K562 (cell line): ENCODE measurements at regions not wholly inside any gene's neighbourhood (a gene's known extent, or its start where the extent isn't known, plus 50 kb on each side); places are given as distances from the start of the nearest gene placed in this dataset.

ENCODE experiments used
- ARID1B ChIP-seq: fragments of 450-650 bp; IDR thresholded peaks from 2 replicates; pipeline ENCODE4 v1.6.1; 2016; ENCODE audit warnings: antibody characterized with exemption, mild to moderate bottlenecking, inconsistent platforms
- ARNT ChIP-seq, 2 experiments: fragments of 450-650 bp; IDR thresholded peaks; 2 replicates each; pipeline ENCODE4 v1.6.1; 2016; ENCODE audit warnings: mild to moderate bottlenecking in 1 of 2
- BHLHE40 ChIP-seq: IDR thresholded peaks from 2 replicates; pipeline ENCODE4 v1.6.1; 2011; ENCODE audit warnings: low read length, improper control_type of control experiment
- BRF1 ChIP-seq: IDR thresholded peaks from 3 replicates; pipeline ENCODE4 v1.6.1; 2011; ENCODE audit warnings: borderline replicate concordance, mild to moderate bottlenecking; ENCODE audit not compliant: insufficient read length; ENCODE audit errors: extremely low read depth
- CTBP1 ChIP-seq: fragments of 450-650 bp; IDR thresholded peaks from 2 replicates; pipeline ENCODE4 v1.6.1; 2016; ENCODE audit warnings: borderline replicate concordance
- DMBX1 ChIP-seq: fragments of 250-450 bp; sonication (Bioruptor Pico); IDR thresholded peaks from 2 replicates; pipeline ENCODE4 v1.8.0; 2022; ENCODE audit warnings: inconsistent platforms, mild to moderate bottlenecking, moderate library complexity, borderline replicate concordance
- EP400 ChIP-seq: fragments of 450-650 bp; IDR thresholded peaks from 2 replicates; pipeline ENCODE4 v1.6.1; 2017; ENCODE audit warnings: antibody characterized with exemption, mild to moderate bottlenecking, moderate library complexity
- GATAD2A ChIP-seq: fragments of 450-650 bp; IDR thresholded peaks from 2 replicates; pipeline ENCODE4 v1.6.1; 2017
- KLF16 ChIP-seq: IDR thresholded peaks from 2 replicates; pipeline ENCODE4 v1.6.1; 2016; ENCODE audit warnings: antibody characterized with exemption
- L3MBTL2 ChIP-seq: fragments of 450-650 bp; IDR thresholded peaks from 2 replicates; pipeline ENCODE4 v1.6.1; 2016; ENCODE audit warnings: mild to moderate bottlenecking, moderate library complexity
- MEIS2 ChIP-seq: fragments of 450-650 bp; IDR thresholded peaks from 2 replicates; pipeline ENCODE4 v1.6.1; 2014; ENCODE audit warnings: mild to moderate bottlenecking; ENCODE audit not compliant: partially characterized antibody
- MTA2 ChIP-seq: fragments of 450-650 bp; IDR thresholded peaks from 2 replicates; pipeline ENCODE4 v1.6.1; 2016; ENCODE audit warnings: low read depth
- NCOA1 ChIP-seq: fragments of 450-650 bp; IDR thresholded peaks from 2 replicates; pipeline ENCODE4 v1.6.1; 2016; ENCODE audit warnings: low read depth
- NCOA2 ChIP-seq, 2 experiments: fragments of 450-650 bp; IDR thresholded peaks; 2 replicates each; pipeline ENCODE4 v1.6.1; 2018; ENCODE audit warnings: mild to moderate bottlenecking in 2 of 2, moderate library complexity in 1 of 2; ENCODE audit not compliant: partially characterized antibody in 2 of 2
- NFE2 ChIP-seq: IDR thresholded peaks from 2 replicates; pipeline ENCODE4 v1.6.1; 2014; ENCODE audit warnings: antibody characterized with exemption, low read depth
- NFXL1 ChIP-seq: fragments of 450-650 bp; formaldehyde crosslinking; IDR thresholded peaks from 2 replicates; pipeline ENCODE4 v1.4.0; 2021; ENCODE audit warnings: mild to moderate bottlenecking
- PCBP1 ChIP-seq: fragments of 200-400 bp; formaldehyde crosslinking; IDR thresholded peaks from 2 replicates; pipeline ENCODE4 v1.6.1; 2018; ENCODE audit warnings: mild to moderate bottlenecking, low read depth, low read length; ENCODE audit not compliant: poor library complexity, severe bottlenecking
- PHF20 ChIP-seq: fragments of 450-650 bp; IDR thresholded peaks from 2 replicates; pipeline ENCODE4 v1.6.1; 2018; ENCODE audit not compliant: partially characterized antibody
- SOX6 ChIP-seq: fragments of 450-650 bp; IDR thresholded peaks from 2 replicates; pipeline ENCODE4 v1.6.1; 2014; ENCODE audit warnings: mild to moderate bottlenecking
- TARDBP ChIP-seq: fragments of 450-650 bp; IDR thresholded peaks from 2 replicates; pipeline ENCODE4 v1.6.1; 2016
- TCF3 ChIP-seq: sonication (generic); formaldehyde crosslinking; IDR thresholded peaks from 2 replicates; pipeline ENCODE4 v1.4.0; 2020; ENCODE audit warnings: mild to moderate bottlenecking, missing genetic modification reagents
- ZNF717 ChIP-seq: fragments of 250-450 bp; sonication (Bioruptor Pico); IDR thresholded peaks from 2 replicates; pipeline ENCODE4 v1.5.0; 2021
- TF ChIP-seq, protein P1 (sequence below), 2 experiments: IDR thresholded peaks; 2 replicates each; pipeline ENCODE4 v1.6.1; 2011; ENCODE audit warnings: borderline replicate concordance in 1 of 2, control low read depth in 1 of 2, low read depth in 1 of 2, low read length in 1 of 2, mild to moderate bottlenecking in 1 of 2, mixed read lengths in 1 of 2, moderate library complexity in 1 of 2; ENCODE audit not compliant: insufficient read depth in 1 of 2, insufficient read length in 1 of 2, poor library complexity in 1 of 2, severe bottlenecking in 1 of 2; ENCODE audit errors: extremely low read depth in 1 of 2
- TF ChIP-seq, protein P2 (sequence below), 2 experiments: fragments of 450-650 bp; IDR thresholded peaks; 2 replicates each; pipeline ENCODE4 v1.6.1; 2018; ENCODE audit warnings: mild to moderate bottlenecking in 2 of 2, low read depth in 1 of 2; ENCODE audit not compliant: partially characterized antibody in 2 of 2
- TF ChIP-seq, protein P3 (sequence below): IDR thresholded peaks from 2 replicates; pipeline ENCODE4 v1.6.1; 2016; ENCODE audit warnings: missing genetic modification characterization, missing compliant biosample characterization

DNA sequence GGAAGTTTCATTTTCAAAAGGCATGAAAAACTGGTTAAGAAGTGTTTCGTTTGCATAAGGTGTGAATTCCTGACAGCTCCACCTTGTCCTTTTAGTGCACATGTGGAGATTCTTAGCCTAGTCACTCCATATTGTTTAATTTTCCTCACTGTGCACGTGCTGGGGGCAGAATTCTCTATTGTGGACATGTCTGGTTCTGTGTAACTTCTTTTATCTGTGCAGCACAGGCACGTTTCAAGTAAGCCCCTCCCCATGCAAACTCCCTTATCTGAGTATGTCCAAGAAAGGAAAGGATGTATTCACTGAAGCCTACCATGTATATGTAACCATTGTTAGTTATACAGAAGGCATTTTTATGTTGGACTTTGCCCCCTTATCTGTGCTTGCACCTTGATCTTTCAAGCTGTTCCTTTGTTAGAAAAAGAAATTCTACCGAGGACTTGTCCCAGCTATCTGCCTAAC is 1346.3 kb downstream of the REEP3 start (continued):
- TF ChIP-seq, protein P1, sequence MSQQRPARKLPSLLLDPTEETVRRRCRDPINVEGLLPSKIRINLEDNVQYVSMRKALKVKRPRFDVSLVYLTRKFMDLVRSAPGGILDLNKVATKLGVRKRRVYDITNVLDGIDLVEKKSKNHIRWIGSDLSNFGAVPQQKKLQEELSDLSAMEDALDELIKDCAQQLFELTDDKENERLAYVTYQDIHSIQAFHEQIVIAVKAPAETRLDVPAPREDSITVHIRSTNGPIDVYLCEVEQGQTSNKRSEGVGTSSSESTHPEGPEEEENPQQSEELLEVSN (IDR thresholded peaks at IDR 0.05; ENCODE audit: borderline replicate concordance in 1 of 2, extremely low read depth in 1 of 2, insufficient read depth in 1 of 2, insufficient read length in 1 of 2, low read depth in 1 of 2, low read length in 1 of 2, poor library complexity in 1 of 2, severe bottlenecking in 1 of 2), result peak in 1 of 2 experiments; percentile 41
- TF ChIP-seq DMBX1 (CRISPR knock-in tag), result peak; percentile 96
- TF ChIP-seq L3MBTL2, result peak; percentile 77
- no peak for TF ChIP-seq PCBP1
- 0 out of 4 replicates have a peak, but pooled peaks of 1 of the 2 experiments have one; percentile 42 for TF ChIP-seq ARNT (IDR thresholded peaks at IDR 0.05)
- TF ChIP-seq NFXL1 (CRISPR knock-in tag), result no peak
- 0 out of 2 replicates have a peak, but pooled peaks have one; percentile 63 for TF ChIP-seq TARDBP
- TF ChIP-seq CTBP1, result peak; percentile 67; the same call in 1 of the 2 replicates
- TF ChIP-seq NCOA2 (IDR thresholded peaks at IDR 0.05; ENCODE audit: partially characterized antibody in 2 of 2), result peak in 1 of 2 experiments; percentile 38
- TF ChIP-seq BHLHE40, result peak; percentile 93
- peak; percentile 89 for TF ChIP-seq TCF3 (CRISPR knock-in tag)
- TF ChIP-seq BRF1, result no peak
- TF ChIP-seq, protein P2, sequence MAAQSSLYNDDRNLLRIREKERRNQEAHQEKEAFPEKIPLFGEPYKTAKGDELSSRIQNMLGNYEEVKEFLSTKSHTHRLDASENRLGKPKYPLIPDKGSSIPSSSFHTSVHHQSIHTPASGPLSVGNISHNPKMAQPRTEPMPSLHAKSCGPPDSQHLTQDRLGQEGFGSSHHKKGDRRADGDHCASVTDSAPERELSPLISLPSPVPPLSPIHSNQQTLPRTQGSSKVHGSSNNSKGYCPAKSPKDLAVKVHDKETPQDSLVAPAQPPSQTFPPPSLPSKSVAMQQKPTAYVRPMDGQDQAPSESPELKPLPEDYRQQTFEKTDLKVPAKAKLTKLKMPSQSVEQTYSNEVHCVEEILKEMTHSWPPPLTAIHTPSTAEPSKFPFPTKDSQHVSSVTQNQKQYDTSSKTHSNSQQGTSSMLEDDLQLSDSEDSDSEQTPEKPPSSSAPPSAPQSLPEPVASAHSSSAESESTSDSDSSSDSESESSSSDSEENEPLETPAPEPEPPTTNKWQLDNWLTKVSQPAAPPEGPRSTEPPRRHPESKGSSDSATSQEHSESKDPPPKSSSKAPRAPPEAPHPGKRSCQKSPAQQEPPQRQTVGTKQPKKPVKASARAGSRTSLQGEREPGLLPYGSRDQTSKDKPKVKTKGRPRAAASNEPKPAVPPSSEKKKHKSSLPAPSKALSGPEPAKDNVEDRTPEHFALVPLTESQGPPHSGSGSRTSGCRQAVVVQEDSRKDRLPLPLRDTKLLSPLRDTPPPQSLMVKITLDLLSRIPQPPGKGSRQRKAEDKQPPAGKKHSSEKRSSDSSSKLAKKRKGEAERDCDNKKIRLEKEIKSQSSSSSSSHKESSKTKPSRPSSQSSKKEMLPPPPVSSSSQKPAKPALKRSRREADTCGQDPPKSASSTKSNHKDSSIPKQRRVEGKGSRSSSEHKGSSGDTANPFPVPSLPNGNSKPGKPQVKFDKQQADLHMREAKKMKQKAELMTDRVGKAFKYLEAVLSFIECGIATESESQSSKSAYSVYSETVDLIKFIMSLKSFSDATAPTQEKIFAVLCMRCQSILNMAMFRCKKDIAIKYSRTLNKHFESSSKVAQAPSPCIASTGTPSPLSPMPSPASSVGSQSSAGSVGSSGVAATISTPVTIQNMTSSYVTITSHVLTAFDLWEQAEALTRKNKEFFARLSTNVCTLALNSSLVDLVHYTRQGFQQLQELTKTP (IDR thresholded peaks at IDR 0.05; ENCODE audit: low read depth in 1 of 2, partially characterized antibody in 2 of 2), result peak in 1 of 2 experiments; percentile 23
- peak; percentile 41; the same call in 1 of the 2 replicates for TF ChIP-seq NFE2
- TF ChIP-seq, protein P3, sequence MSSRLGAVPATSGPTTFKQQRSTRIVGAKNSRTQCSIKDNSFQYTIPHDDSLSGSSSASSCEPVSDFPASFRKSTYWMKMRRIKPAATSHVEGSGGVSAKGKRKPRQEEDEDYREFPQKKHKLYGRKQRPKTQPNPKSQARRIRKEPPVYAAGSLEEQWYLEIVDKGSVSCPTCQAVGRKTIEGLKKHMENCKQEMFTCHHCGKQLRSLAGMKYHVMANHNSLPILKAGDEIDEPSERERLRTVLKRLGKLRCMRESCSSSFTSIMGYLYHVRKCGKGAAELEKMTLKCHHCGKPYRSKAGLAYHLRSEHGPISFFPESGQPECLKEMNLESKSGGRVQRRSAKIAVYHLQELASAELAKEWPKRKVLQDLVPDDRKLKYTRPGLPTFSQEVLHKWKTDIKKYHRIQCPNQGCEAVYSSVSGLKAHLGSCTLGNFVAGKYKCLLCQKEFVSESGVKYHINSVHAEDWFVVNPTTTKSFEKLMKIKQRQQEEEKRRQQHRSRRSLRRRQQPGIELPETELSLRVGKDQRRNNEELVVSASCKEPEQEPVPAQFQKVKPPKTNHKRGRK (tag), result no peak
- TF ChIP-seq SOX6, result peak; percentile 100
- 0 out of 2 replicates have a peak, but pooled peaks have one; percentile 22 for TF ChIP-seq EP400
- TF ChIP-seq NCOA1, result 0 out of 2 replicates have a peak, but pooled peaks have one; percentile 24
- peak; percentile 93 for TF ChIP-seq ARID1B
- TF ChIP-seq MEIS2, result peak; percentile 5
- peak; percentile 83 for TF ChIP-seq MTA2
- TF ChIP-seq ZNF717 (CRISPR knock-in tag), result no peak
- TF ChIP-seq KLF16, result peak; percentile 44; the same call in 1 of the 2 replicates
- no peak for TF ChIP-seq GATAD2A
- no peak for TF ChIP-seq PHF20
